GM12874 (cell line): ENCODE measurements at regions not wholly inside any gene's neighbourhood (a gene's known extent, or its start where the extent isn't known, plus 50 kb on each side); places are given as distances from the start of the nearest gene placed in this dataset.

Experiments used
- TF ChIP-seq, protein P1 (sequence below): IDR thresholded peaks from 2 replicates; pipeline ENCODE4 v1.5.1; 2011; ENCODE audit warnings: low read depth, mild to moderate bottlenecking, control low read depth, low read length, moderate library complexity; ENCODE audit not compliant: insufficient read depth

DNA sequence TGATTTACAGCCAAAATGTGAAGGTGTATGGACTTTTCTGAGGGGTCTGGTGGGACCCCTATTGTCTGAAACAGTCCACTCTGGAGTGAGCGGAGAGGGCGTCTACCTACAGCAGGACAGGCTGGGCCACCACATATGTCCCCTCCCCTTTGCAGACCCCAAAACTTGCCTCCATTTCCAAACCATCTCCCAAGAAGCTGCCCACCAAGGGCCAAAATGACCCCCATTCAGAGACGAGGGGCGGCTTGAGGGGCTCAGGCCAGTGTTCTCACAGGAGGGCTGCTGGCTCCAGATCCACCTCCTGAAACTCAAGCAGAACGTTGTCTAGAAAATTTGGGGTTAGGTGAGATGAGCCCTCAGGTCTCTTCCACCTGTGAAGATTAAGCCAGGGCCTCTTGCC is 161.1 kb upstream of the SALL3 start:
- TF ChIP-seq, protein P1, sequence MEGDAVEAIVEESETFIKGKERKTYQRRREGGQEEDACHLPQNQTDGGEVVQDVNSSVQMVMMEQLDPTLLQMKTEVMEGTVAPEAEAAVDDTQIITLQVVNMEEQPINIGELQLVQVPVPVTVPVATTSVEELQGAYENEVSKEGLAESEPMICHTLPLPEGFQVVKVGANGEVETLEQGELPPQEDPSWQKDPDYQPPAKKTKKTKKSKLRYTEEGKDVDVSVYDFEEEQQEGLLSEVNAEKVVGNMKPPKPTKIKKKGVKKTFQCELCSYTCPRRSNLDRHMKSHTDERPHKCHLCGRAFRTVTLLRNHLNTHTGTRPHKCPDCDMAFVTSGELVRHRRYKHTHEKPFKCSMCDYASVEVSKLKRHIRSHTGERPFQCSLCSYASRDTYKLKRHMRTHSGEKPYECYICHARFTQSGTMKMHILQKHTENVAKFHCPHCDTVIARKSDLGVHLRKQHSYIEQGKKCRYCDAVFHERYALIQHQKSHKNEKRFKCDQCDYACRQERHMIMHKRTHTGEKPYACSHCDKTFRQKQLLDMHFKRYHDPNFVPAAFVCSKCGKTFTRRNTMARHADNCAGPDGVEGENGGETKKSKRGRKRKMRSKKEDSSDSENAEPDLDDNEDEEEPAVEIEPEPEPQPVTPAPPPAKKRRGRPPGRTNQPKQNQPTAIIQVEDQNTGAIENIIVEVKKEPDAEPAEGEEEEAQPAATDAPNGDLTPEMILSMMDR: no peak

DNA sequence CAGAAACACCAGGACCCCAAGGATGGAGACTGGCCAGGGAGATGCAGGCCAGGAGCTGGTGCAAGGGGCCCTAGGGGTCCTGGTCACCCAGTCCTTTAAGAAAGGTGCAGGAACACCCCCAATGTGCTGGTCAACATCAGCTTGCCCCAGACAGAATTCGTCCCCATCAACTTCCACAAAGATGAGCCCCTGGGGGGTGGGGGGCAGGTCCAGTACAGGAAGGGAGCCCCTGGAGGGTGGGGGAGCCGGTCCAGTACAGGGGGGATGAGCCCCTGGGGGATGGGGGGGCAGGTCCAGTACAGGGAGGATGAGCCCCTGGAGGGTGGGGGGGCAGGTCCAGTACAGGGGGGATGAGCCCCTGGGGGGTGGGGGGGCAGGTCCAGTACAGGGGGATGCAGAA is 160.7 kb upstream of the SALL3 start:
- TF ChIP-seq, protein P1: no peak

DNA sequence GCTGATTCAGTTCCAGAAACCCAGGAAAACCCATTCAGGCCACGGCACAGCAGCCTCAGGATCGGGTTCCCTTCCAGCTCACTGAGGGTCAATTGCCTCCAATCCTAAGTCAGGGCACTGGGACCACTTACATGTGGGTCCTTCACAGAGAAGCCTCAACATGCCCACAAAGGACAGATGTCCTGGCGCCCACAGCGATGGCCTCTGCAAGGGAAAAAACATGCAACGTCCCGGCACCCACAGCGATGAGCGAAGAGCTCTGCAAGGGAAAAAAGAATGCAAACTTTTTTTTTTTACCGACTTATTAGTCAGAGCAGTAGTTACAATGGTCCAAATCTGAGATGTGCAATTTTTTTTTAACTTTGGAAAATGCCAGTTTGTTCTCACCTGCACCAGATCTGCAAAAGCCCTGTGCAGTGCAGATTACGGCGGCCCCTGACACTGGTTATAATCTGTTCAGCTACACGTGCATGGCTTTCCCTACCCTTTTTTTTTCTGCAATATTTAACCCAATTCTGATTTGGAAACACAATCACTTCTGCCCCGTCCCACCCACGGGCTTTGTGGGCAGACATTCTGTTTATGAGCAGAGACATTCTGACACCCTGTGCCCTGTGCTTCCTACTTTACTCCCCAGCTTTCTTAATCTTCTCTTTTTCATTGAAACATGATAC is 159.3 kb upstream of the SALL3 start:
- TF ChIP-seq, protein P1: no peak

DNA sequence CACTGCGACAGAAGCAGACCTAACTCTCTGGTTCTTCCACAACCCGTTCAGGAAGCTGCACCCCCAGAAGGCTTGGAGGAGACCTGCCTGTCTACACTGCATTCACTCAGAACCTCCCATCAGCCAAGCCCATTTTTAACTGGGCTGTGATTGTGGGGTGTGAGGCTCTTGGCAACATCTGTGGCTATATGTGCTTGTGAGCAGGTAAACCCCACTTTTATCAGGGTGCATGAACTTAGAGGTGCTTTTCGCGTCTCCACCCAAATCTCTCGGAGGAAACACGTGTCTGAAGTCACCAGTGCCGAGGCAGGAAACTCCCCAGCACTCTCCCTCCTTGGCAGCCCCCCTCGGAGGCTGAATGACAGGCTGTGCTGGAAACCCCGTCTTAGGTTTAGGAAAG is 158.2 kb upstream of the SALL3 start:
- TF ChIP-seq, protein P1: no peak

DNA sequence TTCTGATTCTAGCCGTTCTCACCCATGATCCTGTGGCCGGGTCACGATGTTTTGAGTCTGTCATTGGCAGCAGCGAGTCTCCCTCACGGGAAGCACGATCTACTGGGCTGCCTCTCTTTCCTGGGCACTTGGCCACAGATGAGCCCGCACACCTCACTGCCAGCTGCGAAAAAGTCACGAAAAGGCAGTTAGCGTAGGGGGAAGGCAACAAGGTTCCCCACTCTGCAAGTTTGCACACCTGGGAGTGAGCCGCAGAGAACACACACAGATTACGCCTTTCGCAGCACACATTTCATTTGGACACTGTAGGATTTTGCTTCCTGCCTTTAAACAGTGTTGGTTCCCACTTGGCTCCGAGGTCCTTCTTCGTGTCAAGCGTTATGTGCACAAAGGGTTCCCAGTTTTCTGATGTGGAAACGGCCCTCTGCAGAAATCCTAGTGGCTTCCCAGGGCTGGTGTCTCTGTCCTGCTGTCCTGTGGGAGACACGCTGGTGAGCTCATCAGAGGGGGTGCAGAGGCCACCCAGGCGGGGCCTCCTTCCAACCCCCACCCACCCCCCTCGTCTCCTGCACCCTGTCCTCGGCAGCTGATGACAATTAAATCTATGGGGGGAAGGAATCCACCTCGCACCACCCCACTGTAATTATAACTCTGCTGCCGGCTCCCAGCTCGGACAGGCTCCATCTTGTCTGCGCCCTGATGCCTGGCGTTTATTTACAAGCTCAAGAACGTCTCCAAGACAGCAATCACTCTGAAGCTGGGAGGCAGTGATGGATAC is 157.3 kb upstream of the SALL3 start:
- TF ChIP-seq, protein P1: no peak

DNA sequence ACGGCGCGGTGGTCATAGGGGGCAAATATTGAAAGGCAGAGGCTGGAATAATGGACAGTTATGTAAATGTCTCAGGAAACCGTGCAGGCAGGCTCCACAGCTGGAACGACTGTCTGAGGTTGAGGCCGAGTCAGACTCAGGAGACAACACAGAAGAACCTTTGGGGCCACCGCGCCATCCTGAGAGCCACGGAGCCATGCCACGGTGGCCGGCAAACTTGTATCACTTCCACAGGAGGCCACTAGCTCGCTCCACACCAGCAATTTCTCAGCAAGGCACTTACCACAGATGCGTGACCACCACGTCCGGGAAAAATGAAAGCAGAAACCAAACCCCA is 156.7 kb upstream of the SALL3 start:
- TF ChIP-seq, protein P1: no peak

DNA sequence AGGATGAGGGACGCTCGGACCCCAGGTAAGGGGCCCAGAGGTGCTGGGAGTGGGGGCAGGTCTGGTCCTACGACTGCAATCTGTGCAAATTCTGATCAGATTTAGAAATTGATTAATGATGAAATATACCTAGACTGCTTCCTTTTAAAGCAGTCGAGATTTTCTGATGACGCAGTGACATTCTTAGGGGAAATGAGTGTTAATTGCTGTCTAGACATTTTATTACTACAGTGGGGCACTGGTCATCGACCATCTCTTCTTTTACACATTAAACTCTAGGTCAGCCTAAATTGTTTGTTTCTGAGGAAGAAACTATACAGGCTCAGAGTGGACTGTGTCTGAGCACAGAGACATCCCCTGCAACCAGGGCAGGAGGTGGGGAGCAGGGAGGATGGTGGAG is 154.4 kb upstream of the SALL3 start:
- TF ChIP-seq, protein P1: no peak
